K562 (cell line): ENCODE measurements at regions not wholly inside any gene's neighbourhood (a gene's known extent, or its start where the extent isn't known, plus 50 kb on each side); places are given as distances from the start of the nearest gene placed in this dataset.
A peak's percentile ranks its signal among the peaks of the same experiment; 100 is the strongest.

Source experiments
- ATAC-seq: fragments of 200-7000 bp; cut with Tn5 transposase; 3 replicates; pipeline ENCODE4 v1.9.1; 2020; ENCODE audit warnings: moderate library complexity
- BruUV-seq: library from RNA; stranded (reverse); fragments of 400-500 nt; replicated peaks from 2 replicates; lab custom pipeline; 2021; lab: Mats Ljungman, UMichigan
- CTCF ChIA-PET: fragments of 300-600 bp; formaldehyde crosslinking; extraction: SDS; loops from one replicate; lab custom pipeline; 2021; ENCODE audit warnings: low intra/inter-chr PET ratio; lab: Yijun Ruan, JAX
- POLR2A ChIA-PET: fragments of 300-600, 350-650 bp; sonication (Branson Sonifier 250); formaldehyde crosslinking; extraction: SDS; loops from one replicate; lab custom pipeline; 2021; ENCODE audit warnings: antibody characterized with exemption, inconsistent platforms; lab: Yijun Ruan, JAX
- DNase-seq, 4 experiments: peaks; one replicate each; pipeline versions ENCODE4 v3.0.0 to v3.0.0-alpha.2; 2011 to 2018; ENCODE audit warnings: low spot score in 3 of 4, mixed read lengths in 3 of 4; ENCODE audit errors: extremely low read depth in 1 of 4
- FAIRE-seq: peaks from 2 replicates; lab custom pipeline; 2011; peaks lifted over from hg19 to GRCh38; lab: Jason Lieb, UNC
- H2AFZ ChIP-seq: 2 replicates; pipeline ENCODE4 v1.6.0; 2011; ENCODE audit warnings: low read depth, low read length, control low read depth, inconsistent platforms
- H3K27ac ChIP-seq: fragments of 200-600 bp; 3 replicates; pipeline ENCODE4 v1.8.0; 2011; ENCODE audit warnings: low read depth, mild to moderate bottlenecking, control low read depth, inconsistent platforms, low read length, moderate library complexity, mixed read lengths; ENCODE audit errors: extremely low read depth
- H3K27me3 ChIP-seq, 2 experiments: fragments of 300-600 bp in 1 of 2; 2 replicates in 1 of 2; 3 replicates in 1 of 2; pipeline versions ENCODE4 v1.6.0 to v1.8.0; 2011; ENCODE audit warnings: inconsistent platforms in 2 of 2, low read length in 2 of 2, mild to moderate bottlenecking in 1 of 2, mixed read lengths in 1 of 2, moderate library complexity in 1 of 2; ENCODE audit not compliant: control insufficient read depth in 2 of 2, insufficient read depth in 2 of 2
- H3K36me3 ChIP-seq: fragments of 300-600 bp; 3 replicates; pipeline ENCODE4 v1.8.0; 2011; ENCODE audit warnings: mild to moderate bottlenecking, low read length, inconsistent platforms; ENCODE audit not compliant: control insufficient read depth, insufficient read depth
- H3K4me1 ChIP-seq, 2 experiments: fragments of 200-600 bp in 1 of 2; replicated peaks in 1 of 2; 2 replicates in 1 of 2; 3 replicates in 1 of 2; pipeline versions ENCODE4 v1.5.1 to v1.8.0; 2011; ENCODE audit warnings: inconsistent platforms in 2 of 2, low read length in 2 of 2, mild to moderate bottlenecking in 1 of 2, mixed read lengths in 1 of 2, moderate library complexity in 1 of 2; ENCODE audit not compliant: control insufficient read depth in 2 of 2, insufficient read depth in 2 of 2
- H3K4me2 ChIP-seq: 2 replicates; pipeline ENCODE4 v1.6.1; 2011; ENCODE audit warnings: low read length, control low read depth, inconsistent platforms, mixed read lengths; ENCODE audit not compliant: insufficient read depth
- H3K4me3 ChIP-seq: fragments of 200-600 bp; sonication (generic), shearing (Covaris generic); 2 replicates; pipeline ENCODE4 v1.5.1; 2016; ENCODE audit warnings: control low read depth, inconsistent platforms
- H3K79me2 ChIP-seq: fragments of 200-600 bp; 3 replicates; pipeline ENCODE4 v1.8.0; 2011; ENCODE audit warnings: low read length, inconsistent platforms; ENCODE audit not compliant: control insufficient read depth, insufficient read depth
- H3K9ac ChIP-seq, 2 experiments: 2 replicates each; pipeline versions ENCODE4 v1.6.0 to v1.6.1; 2011; ENCODE audit warnings: low read depth in 2 of 2, low read length in 2 of 2, control low read depth in 1 of 2, inconsistent platforms in 1 of 2, mild to moderate bottlenecking in 1 of 2, mixed read lengths in 1 of 2; ENCODE audit not compliant: insufficient read depth in 1 of 2
- H3K9me1 ChIP-seq: one replicate; pipeline ENCODE4 v1.6.0; 2011; ENCODE audit warnings: inconsistent platforms, mild to moderate bottlenecking, low read length, moderate library complexity; ENCODE audit not compliant: control insufficient read depth, insufficient read depth
- H3K9me3 ChIP-seq: replicated peaks from 2 replicates; pipeline ENCODE4 v1.5.1; 2011; ENCODE audit warnings: low read depth, low read length, inconsistent platforms; ENCODE audit not compliant: control insufficient read depth, insufficient read depth
- H4K20me1 ChIP-seq: replicated peaks from 2 replicates; pipeline ENCODE4 v1.6.1; 2011; ENCODE audit warnings: low read length, inconsistent platforms, mixed read lengths; ENCODE audit not compliant: control insufficient read depth, insufficient read depth
- CEBPG ChIP-seq, 3 experiments: fragments of 200-800 bp in 1 of 3; sonication (Bioruptor generic) in 1 of 3; sonication (generic) in 1 of 3; formaldehyde crosslinking in 1 of 3; IDR thresholded peaks in 2 of 3; conservative IDR thresholded peaks in 1 of 3; 2 replicates each; pipeline versions ENCODE4 v1.6.1 to v1.8.0; 2016 to 2022; ENCODE audit warnings: missing compliant biosample characterization in 2 of 3, missing genetic modification characterization in 2 of 3, mild to moderate bottlenecking in 1 of 3, missing genetic modification reagents in 1 of 3
- CXXC5 ChIP-seq: fragments of 250-450 bp; sonication (Bioruptor Pico); IDR thresholded peaks from 2 replicates; pipeline ENCODE4 v1.8.0; 2022; ENCODE audit warnings: inconsistent platforms, mild to moderate bottlenecking, moderate library complexity
- FOXA1 ChIP-seq: fragments of 450-650 bp; IDR thresholded peaks from 2 replicates; pipeline ENCODE4 v1.6.1; 2016; ENCODE audit warnings: mild to moderate bottlenecking, borderline replicate concordance
- MTA1 ChIP-seq: fragments of 450-650 bp; IDR thresholded peaks from 2 replicates; pipeline ENCODE4 v1.6.1; 2017; ENCODE audit warnings: borderline replicate concordance
- NRF1 ChIP-seq, 2 experiments: fragments of 450-650 bp; IDR thresholded peaks in 1 of 2; conservative IDR thresholded peaks in 1 of 2; 2 replicates each; pipeline ENCODE4 v1.6.1; 2014; ENCODE audit warnings: mild to moderate bottlenecking in 2 of 2
- RAD21 ChIP-seq, 2 experiments: fragments of 250-450 bp in 1 of 2; fragments of 450-650 bp in 1 of 2; sonication (Bioruptor Pico) in 1 of 2; formaldehyde crosslinking in 1 of 2; IDR thresholded peaks in 1 of 2; conservative IDR thresholded peaks in 1 of 2; 2 replicates each; pipeline versions ENCODE4 v1.4.0 to v1.8.0; 2020 to 2022; ENCODE audit warnings: mild to moderate bottlenecking in 2 of 2, moderate library complexity in 1 of 2
- SMARCB1 ChIP-seq: IDR thresholded peaks from 2 replicates; pipeline ENCODE4 v1.6.1; 2011; ENCODE audit warnings: improper control_type of control experiment, low read depth; ENCODE audit not compliant: insufficient read length
- ZNF280B ChIP-seq: fragments of 250-450 bp; sonication (Bioruptor Pico); IDR thresholded peaks from 2 replicates; pipeline ENCODE4 v1.5.1; 2021; ENCODE audit warnings: mild to moderate bottlenecking
- WGBS: fragments of 100-300 bp; shearing (Covaris generic); methylation state at CpG from one replicate; pipeline ENCODE4 v1.1.6; 2016; ENCODE audit warnings: low coverage, mixed read lengths; ENCODE audit not compliant: insufficient coverage; ENCODE audit errors: missing lambda C conversion rate; 5-methylcytosine and 5-hydroxymethylcytosine counted together
- in situ Hi-C: fragments of 300-500 bp; cut with MboI; formaldehyde crosslinking; loops from 4 replicates; pipeline ENCODE4 v1.15.0; 2018; ENCODE audit warnings: inconsistent platforms, mixed read lengths
- intact Hi-C: fragments of 100-400 bp; cut with micrococcal nuclease; formaldehyde crosslinking; loops from 2 replicates; pipeline ENCODE4 v1.14.2; 2022
- TF ChIP-seq, protein P1 (sequence below): fragments of 450-650 bp; IDR thresholded peaks from 2 replicates; pipeline ENCODE4 v1.6.1; 2016; ENCODE audit warnings: mild to moderate bottlenecking

GRCh38 chr4:108333353-108333942 lies 164.7 kb upstream of the LEF1 start:
- peak in 1 of 2 experiments; percentile 50; a peak in 3 of 4 replicates for TF ChIP-seq NRF1 (conservative IDR thresholded peaks at IDR 0.05 in 1 of 2, IDR thresholded peaks at IDR 0.05 in 1 of 2)
- TF ChIP-seq FOXA1 = no peak
- Histone ChIP-seq H3K9ac (no peak overlapping the region), H3K9me3 (no peaks in the 10 kb centered on the region), H3K27ac (no peak overlapping the region), H4K20me1 (no peaks in the 10 kb centered on the region), H3K4me1 (no peaks in the 10 kb centered on the region; a peak in 1 of 5 replicates), H2AFZ (no peak overlapping the region), H3K4me3 (no peak overlapping the region), H3K36me3 (no peaks in the 10 kb centered on the region), H3K79me2 (no peaks in the 10 kb centered on the region), H3K9me1 (no peaks in the 10 kb centered on the region), H3K27me3 (peaks cover 3 to 7% of the 10 kb centered on the region in 2 experiments; a peak in 2 of 5 replicates), H3K4me2 (no peak overlapping the region)
- no TSS peak for BruUV-seq
- CTCF ChIA-PET = no interaction called here
- FAIRE-seq (no peak), ATAC-seq (no peak), DNase-seq (no peak)
- POLR2A ChIA-PET = interaction anchor here (1.0 kb wide), 1 partner anchor 20 kb away, joined by 3 read pairs; no protein-coding TSS in a partner anchor
- in situ Hi-C loops (no loop called here), intact Hi-C loops (no loop called here)
- WGBS = 15% methylated on average over 7 of the region's 7 CpGs

GRCh38 chr4:108331905-108332632 lies 163.3 kb upstream of the LEF1 start:
- in situ Hi-C loops = no loop called here
- ChIA-PET CTCF (no interaction called here), POLR2A (no interaction called here)
- 13% methylated on average over 5 of the region's 5 CpGs for WGBS
- H3K27me3 ChIP-seq = peaks cover 3 to 7% of the 10 kb centered on the region in 2 experiments; a peak in 2 of 5 replicates
- H3K79me2 ChIP-seq = no peaks in the 10 kb centered on the region
- H4K20me1 ChIP-seq = no peaks in the 10 kb centered on the region
- ATAC-seq = no peak
- FAIRE-seq = no peak
- H3K4me1 ChIP-seq = no peaks in the 10 kb centered on the region; a peak in 1 of 5 replicates
- no peak overlapping the region for H3K27ac ChIP-seq
- H3K9me3 ChIP-seq = no peaks in the 10 kb centered on the region
- H3K36me3 ChIP-seq = no peaks in the 10 kb centered on the region
- H3K9me1 ChIP-seq = no peaks in the 10 kb centered on the region
- BruUV-seq = no TSS peak
- H3K4me2 ChIP-seq = no peak overlapping the region
- DNase-seq = no peak
- no peak overlapping the region for H3K9ac ChIP-seq
- intact Hi-C loops = no loop called here
- H2AFZ ChIP-seq = no peak overlapping the region
- no peak overlapping the region for H3K4me3 ChIP-seq
- no peak for TF ChIP-seq CXXC5
- no peak for TF ChIP-seq MTA1
- no peak for TF ChIP-seq ZNF280B (CRISPR knock-in tag)
- no peak for TF ChIP-seq RAD21 (CRISPR knock-in tag; conservative IDR thresholded peaks at IDR 0.05 in 1 of 2, IDR thresholded peaks at IDR 0.05 in 1 of 2)
- TF ChIP-seq CEBPG (CRISPR knock-in tag; IDR thresholded peaks at IDR 0.05) = no peak
- TF ChIP-seq CEBPG (tag; conservative IDR thresholded peaks at IDR 0.05 in 1 of 2, IDR thresholded peaks at IDR 0.05 in 1 of 2) = no peak
- no peak for TF ChIP-seq SMARCB1
- TF ChIP-seq, protein P1, sequence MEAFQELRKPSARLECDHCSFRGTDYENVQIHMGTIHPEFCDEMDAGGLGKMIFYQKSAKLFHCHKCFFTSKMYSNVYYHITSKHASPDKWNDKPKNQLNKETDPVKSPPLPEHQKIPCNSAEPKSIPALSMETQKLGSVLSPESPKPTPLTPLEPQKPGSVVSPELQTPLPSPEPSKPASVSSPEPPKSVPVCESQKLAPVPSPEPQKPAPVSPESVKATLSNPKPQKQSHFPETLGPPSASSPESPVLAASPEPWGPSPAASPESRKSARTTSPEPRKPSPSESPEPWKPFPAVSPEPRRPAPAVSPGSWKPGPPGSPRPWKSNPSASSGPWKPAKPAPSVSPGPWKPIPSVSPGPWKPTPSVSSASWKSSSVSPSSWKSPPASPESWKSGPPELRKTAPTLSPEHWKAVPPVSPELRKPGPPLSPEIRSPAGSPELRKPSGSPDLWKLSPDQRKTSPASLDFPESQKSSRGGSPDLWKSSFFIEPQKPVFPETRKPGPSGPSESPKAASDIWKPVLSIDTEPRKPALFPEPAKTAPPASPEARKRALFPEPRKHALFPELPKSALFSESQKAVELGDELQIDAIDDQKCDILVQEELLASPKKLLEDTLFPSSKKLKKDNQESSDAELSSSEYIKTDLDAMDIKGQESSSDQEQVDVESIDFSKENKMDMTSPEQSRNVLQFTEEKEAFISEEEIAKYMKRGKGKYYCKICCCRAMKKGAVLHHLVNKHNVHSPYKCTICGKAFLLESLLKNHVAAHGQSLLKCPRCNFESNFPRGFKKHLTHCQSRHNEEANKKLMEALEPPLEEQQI = no peak
